H1 (cell line): ENCODE measurements at regions not wholly inside any gene's neighbourhood (a gene's known extent, or its start where the extent isn't known, plus 50 kb on each side); places are given as distances from the start of the nearest gene placed in this dataset.

Source experiments
- BCL11A ChIP-seq, 2 experiments: IDR thresholded peaks; one replicate each; pipeline ENCODE4 v1.6.1; 2011; ENCODE audit warnings: low read depth in 2 of 2, low read length in 2 of 2, mild to moderate bottlenecking in 2 of 2
- CEBPB ChIP-seq: IDR thresholded peaks from 2 replicates; pipeline ENCODE4 v1.6.1; 2012; ENCODE audit warnings: low read depth, low read length
- CTBP2 ChIP-seq: IDR thresholded peaks from 2 replicates; pipeline ENCODE4 v1.7.0; 2011; ENCODE audit warnings: borderline replicate concordance, mild to moderate bottlenecking, moderate library complexity, mixed read lengths, low read length; ENCODE audit not compliant: insufficient read depth, insufficient read length
- EP300 ChIP-seq, 2 experiments: IDR thresholded peaks; 1 replicate in 1 of 2; 2 replicates in 1 of 2; pipeline ENCODE4 v1.6.1; 2011 to 2012; ENCODE audit warnings: low read depth in 2 of 2, low read length in 2 of 2, mild to moderate bottlenecking in 2 of 2, borderline replicate concordance in 1 of 2, inconsistent platforms in 1 of 2, moderate library complexity in 1 of 2
- FOSL1 ChIP-seq: IDR thresholded peaks from 2 replicates; pipeline ENCODE4 v1.6.1; 2011; ENCODE audit warnings: mild to moderate bottlenecking, low read depth, low read length, moderate library complexity; ENCODE audit not compliant: insufficient read depth
- KDM1A ChIP-seq: fragments of 200-600, 300-600 bp; sonication (generic); IDR thresholded peaks from 2 replicates; pipeline ENCODE4 v1.7.1; 2016; ENCODE audit warnings: mild to moderate bottlenecking, low read length, borderline replicate concordance
- NANOG ChIP-seq: IDR thresholded peaks from 2 replicates; pipeline ENCODE4 v1.6.1; 2011; ENCODE audit warnings: low read length, low read depth, mild to moderate bottlenecking, inconsistent platforms; ENCODE audit not compliant: insufficient read depth, poor library complexity, severe bottlenecking
- SIRT6 ChIP-seq: IDR thresholded peaks from one replicate; pipeline ENCODE4 v1.7.1; 2012; ENCODE audit warnings: low read length, inconsistent platforms

GRCh38 chr10:118108194-118109026, 61.7 kb upstream of the RAB11FIP2 start (continued):
- no peak for TF ChIP-seq CEBPB
- TF ChIP-seq KDM1A = no peak
- no peak for TF ChIP-seq NANOG
- TF ChIP-seq CTBP2 = no peak
- TF ChIP-seq SIRT6 = no peak
- TF ChIP-seq EP300 (IDR thresholded peaks at IDR 0.05; ENCODE audit: borderline replicate concordance in 1 of 2, low read depth in 2 of 2, low read length in 2 of 2) = no peak
- TF ChIP-seq BCL11A (IDR thresholded peaks at IDR 0.05; ENCODE audit: low read depth in 2 of 2, low read length in 2 of 2) = no peak
- no peak for TF ChIP-seq FOSL1
